ENCODE measurements at regions not wholly inside any gene's neighbourhood (a gene's known extent, or its start where the extent isn't known, plus 50 kb on each side); places are given as distances from the start of the nearest gene placed in this dataset.

- intact Hi-C loops (cut with DNase I) = no loop called here
- WGBS, 2 donors = 83 to 94% methylated on average over 3 of the region's 3 CpGs
- no peaks in the 10 kb centered on the region for H3K27me3 ChIP-seq (ENCODE audit: control insufficient read depth in 1 of 2, insufficient read depth in 2 of 2, low read length in 1 of 2)
- H3K4me3 ChIP-seq (ENCODE audit: low read length in 2 of 2) = no peak overlapping the region
- no peaks in the 10 kb centered on the region for H3K9me3 ChIP-seq (ENCODE audit: control insufficient read depth, low read length)
- DNase-seq = no peak
- no peaks in the 10 kb centered on the region for H3K4me1 ChIP-seq (ENCODE audit: control insufficient read depth in 1 of 2, insufficient read depth in 2 of 2, low read length in 2 of 2)
- H3K27ac ChIP-seq (ENCODE audit: low read depth in 1 of 2, low read length in 2 of 2) = no peak overlapping the region
- no peak for ATAC-seq (ENCODE audit: low FRiP score)
- H3K36me3 ChIP-seq (ENCODE audit: control insufficient read depth in 1 of 2, insufficient read depth in 2 of 2, low read length in 1 of 2) = no peaks in the 10 kb centered on the region
These were observed 1885.7 kb upstream of the NUDT12 start for GRCh38 chr5:105448271-105448670.

GRCh38 chr5:105430516-105430915, 1867.9 kb upstream of the NUDT12 start:
- Histone ChIP-seq H3K4me3 (ENCODE audit: low read length in 2 of 2) (no peak overlapping the region), H3K27me3 (ENCODE audit: control insufficient read depth in 1 of 2, insufficient read depth in 2 of 2, low read length in 1 of 2) (no peaks in the 10 kb centered on the region), H3K36me3 (ENCODE audit: control insufficient read depth in 1 of 2, insufficient read depth in 2 of 2, low read length in 1 of 2) (no peaks in the 10 kb centered on the region), H3K27ac (ENCODE audit: low read depth in 1 of 2, low read length in 2 of 2) (no peak overlapping the region), H3K9me3 (ENCODE audit: control insufficient read depth, low read length) (no peaks in the 10 kb centered on the region), H3K4me1 (ENCODE audit: control insufficient read depth in 1 of 2, insufficient read depth in 2 of 2, low read length in 2 of 2) (no peaks in the 10 kb centered on the region)
- 53 to 62% methylated on average over 2 of the region's 2 CpGs for WGBS, 2 donors
- intact Hi-C loops (cut with DNase I) = no loop called here
- ATAC-seq (ENCODE audit: low FRiP score) (no peak), DNase-seq (no peak)

- H3K36me3 ChIP-seq (ENCODE audit: control insufficient read depth in 1 of 2, insufficient read depth in 2 of 2, low read length in 1 of 2) = no peaks in the 10 kb centered on the region
- WGBS, 2 donors = 62% methylated on average over 2 of the region's 2 CpGs
- no peaks in the 10 kb centered on the region for H3K9me3 ChIP-seq (ENCODE audit: control insufficient read depth, low read length)
- no peaks in the 10 kb centered on the region for H3K4me1 ChIP-seq (ENCODE audit: control insufficient read depth in 1 of 2, insufficient read depth in 2 of 2, low read length in 2 of 2)
- H3K27me3 ChIP-seq (ENCODE audit: control insufficient read depth in 1 of 2, insufficient read depth in 2 of 2, low read length in 1 of 2) = no peaks in the 10 kb centered on the region
- no peak for ATAC-seq (ENCODE audit: low FRiP score)
- intact Hi-C loops (cut with DNase I) = no loop called here
- no peak overlapping the region for H3K4me3 ChIP-seq (ENCODE audit: low read length in 2 of 2)
- H3K27ac ChIP-seq (ENCODE audit: low read depth in 1 of 2, low read length in 2 of 2) = no peak overlapping the region
- DNase-seq = no peak
These were observed 1866.1 kb upstream of the NUDT12 start for GRCh38 chr5:105428451-105429380.

GRCh38 chr5:105414067-105414466, 1851.5 kb upstream of the NUDT12 start:
- DNase-seq (no peak), ATAC-seq (ENCODE audit: low FRiP score) (no peak)
- H3K4me3 ChIP-seq (ENCODE audit: low read length in 2 of 2) = no peak overlapping the region
- intact Hi-C loops (cut with DNase I) = no loop called here
- no peak overlapping the region for H3K27ac ChIP-seq (ENCODE audit: low read depth in 1 of 2, low read length in 2 of 2)
- H3K9me3 ChIP-seq (ENCODE audit: control insufficient read depth, low read length) = no peaks in the 10 kb centered on the region
- H3K36me3 ChIP-seq (ENCODE audit: control insufficient read depth in 1 of 2, insufficient read depth in 2 of 2, low read length in 1 of 2) = no peaks in the 10 kb centered on the region
- WGBS, 2 donors = 95 to 96% methylated on average over 3 of the region's 3 CpGs
- no peaks in the 10 kb centered on the region for H3K4me1 ChIP-seq (ENCODE audit: control insufficient read depth in 1 of 2, insufficient read depth in 2 of 2, low read length in 2 of 2)
- H3K27me3 ChIP-seq (ENCODE audit: control insufficient read depth in 1 of 2, insufficient read depth in 2 of 2, low read length in 1 of 2) = no peaks in the 10 kb centered on the region

- H3K27me3 ChIP-seq (ENCODE audit: control insufficient read depth in 1 of 2, insufficient read depth in 2 of 2, low read length in 1 of 2) = no peaks in the 10 kb centered on the region
- H3K27ac ChIP-seq (ENCODE audit: low read depth in 1 of 2, low read length in 2 of 2) = no peak overlapping the region
- no peak for DNase-seq
- H3K36me3 ChIP-seq (ENCODE audit: control insufficient read depth in 1 of 2, insufficient read depth in 2 of 2, low read length in 1 of 2) = no peaks in the 10 kb centered on the region
- no peak overlapping the region for H3K4me3 ChIP-seq (ENCODE audit: low read length in 2 of 2)
- ATAC-seq (ENCODE audit: low FRiP score) = no peak
- no peaks in the 10 kb centered on the region for H3K4me1 ChIP-seq (ENCODE audit: control insufficient read depth in 1 of 2, insufficient read depth in 2 of 2, low read length in 2 of 2)
- no peaks in the 10 kb centered on the region for H3K9me3 ChIP-seq (ENCODE audit: control insufficient read depth, low read length)
- intact Hi-C loops (cut with DNase I) = no loop called here
- 92% methylated on average over 9 of the region's 9 CpGs for WGBS, 2 donors
These were observed 1850.9 kb upstream of the NUDT12 start for GRCh38 chr5:105413406-105413990.

GRCh38 chr5:105409695-105410094, 1847.1 kb upstream of the NUDT12 start:
- ATAC-seq (ENCODE audit: low FRiP score) = no peak
- Histone ChIP-seq H3K4me1 (ENCODE audit: control insufficient read depth in 1 of 2, insufficient read depth in 2 of 2, low read length in 2 of 2) (no peaks in the 10 kb centered on the region), H3K27me3 (ENCODE audit: control insufficient read depth in 1 of 2, insufficient read depth in 2 of 2, low read length in 1 of 2) (no peaks in the 10 kb centered on the region), H3K27ac (ENCODE audit: low read depth in 1 of 2, low read length in 2 of 2) (no peak overlapping the region), H3K9me3 (ENCODE audit: control insufficient read depth, low read length) (no peaks in the 10 kb centered on the region), H3K4me3 (ENCODE audit: low read length in 2 of 2) (no peak overlapping the region), H3K36me3 (ENCODE audit: control insufficient read depth in 1 of 2, insufficient read depth in 2 of 2, low read length in 1 of 2) (no peaks in the 10 kb centered on the region)
- DNase-seq = no peak
- 95 to 96% methylated on average over 1 of the region's 1 CpG for WGBS, 2 donors
- intact Hi-C loops (cut with DNase I) = no loop called here

- Histone ChIP-seq H3K36me3 (ENCODE audit: control insufficient read depth in 1 of 2, insufficient read depth in 2 of 2, low read length in 1 of 2) (no peaks in the 10 kb centered on the region), H3K27ac (ENCODE audit: low read depth in 1 of 2, low read length in 2 of 2) (no peak overlapping the region), H3K4me3 (ENCODE audit: low read length in 2 of 2) (no peak overlapping the region), H3K9me3 (ENCODE audit: control insufficient read depth, low read length) (no peaks in the 10 kb centered on the region), H3K4me1 (ENCODE audit: control insufficient read depth in 1 of 2, insufficient read depth in 2 of 2, low read length in 2 of 2) (no peaks in the 10 kb centered on the region), H3K27me3 (ENCODE audit: control insufficient read depth in 1 of 2, insufficient read depth in 2 of 2, low read length in 1 of 2) (no peaks in the 10 kb centered on the region)
- intact Hi-C loops (cut with DNase I) = no loop called here
- no peak for DNase-seq
- ATAC-seq (ENCODE audit: low FRiP score) = no peak
- 98 to 100% methylated on average over 1 of the region's 1 CpG for WGBS, 2 donors
These were observed 1844.6 kb upstream of the NUDT12 start for GRCh38 chr5:105407200-105407599.

- Histone ChIP-seq H3K4me1 (ENCODE audit: control insufficient read depth in 1 of 2, insufficient read depth in 2 of 2, low read length in 2 of 2) (no peaks in the 10 kb centered on the region), H3K4me3 (ENCODE audit: low read length in 2 of 2) (no peak overlapping the region), H3K9me3 (ENCODE audit: control insufficient read depth, low read length) (no peaks in the 10 kb centered on the region), H3K36me3 (ENCODE audit: control insufficient read depth in 1 of 2, insufficient read depth in 2 of 2, low read length in 1 of 2) (no peaks in the 10 kb centered on the region), H3K27me3 (ENCODE audit: control insufficient read depth in 1 of 2, insufficient read depth in 2 of 2, low read length in 1 of 2) (no peaks in the 10 kb centered on the region), H3K27ac (ENCODE audit: low read depth in 1 of 2, low read length in 2 of 2) (no peak overlapping the region)
- 91 to 100% methylated on average over 1 of the region's 1 CpG for WGBS, 2 donors
- DNase-seq = no peak
- intact Hi-C loops (cut with DNase I) = no loop called here
- ATAC-seq (ENCODE audit: low FRiP score) = no peak
These were observed 1835.2 kb upstream of the NUDT12 start for GRCh38 chr5:105397749-105398148.

GRCh38 chr5:105392710-105393149, 1830.1 kb upstream of the NUDT12 start:
- 96% methylated on average over 18 of the region's 18 CpGs for WGBS, 2 donors
- Histone ChIP-seq H3K27ac (ENCODE audit: low read depth in 1 of 2, low read length in 2 of 2) (no peak overlapping the region), H3K36me3 (ENCODE audit: control insufficient read depth in 1 of 2, insufficient read depth in 2 of 2, low read length in 1 of 2) (no peaks in the 10 kb centered on the region), H3K27me3 (ENCODE audit: control insufficient read depth in 1 of 2, insufficient read depth in 2 of 2, low read length in 1 of 2) (no peaks in the 10 kb centered on the region), H3K9me3 (ENCODE audit: control insufficient read depth, low read length) (no peaks in the 10 kb centered on the region), H3K4me3 (ENCODE audit: low read length in 2 of 2) (no peak overlapping the region), H3K4me1 (ENCODE audit: control insufficient read depth in 1 of 2, insufficient read depth in 2 of 2, low read length in 2 of 2) (no peaks in the 10 kb centered on the region)
- DNase-seq = no peak
- ATAC-seq (ENCODE audit: low FRiP score) = no peak
- intact Hi-C loops (cut with DNase I) = no loop called here

All from aorta (tissue), 5 donors.